ENCODE measurements at regions not wholly inside any gene's neighbourhood (a gene's known extent, or its start where the extent isn't known, plus 50 kb on each side); places are given as distances from the start of the nearest gene placed in this dataset.

DNA sequence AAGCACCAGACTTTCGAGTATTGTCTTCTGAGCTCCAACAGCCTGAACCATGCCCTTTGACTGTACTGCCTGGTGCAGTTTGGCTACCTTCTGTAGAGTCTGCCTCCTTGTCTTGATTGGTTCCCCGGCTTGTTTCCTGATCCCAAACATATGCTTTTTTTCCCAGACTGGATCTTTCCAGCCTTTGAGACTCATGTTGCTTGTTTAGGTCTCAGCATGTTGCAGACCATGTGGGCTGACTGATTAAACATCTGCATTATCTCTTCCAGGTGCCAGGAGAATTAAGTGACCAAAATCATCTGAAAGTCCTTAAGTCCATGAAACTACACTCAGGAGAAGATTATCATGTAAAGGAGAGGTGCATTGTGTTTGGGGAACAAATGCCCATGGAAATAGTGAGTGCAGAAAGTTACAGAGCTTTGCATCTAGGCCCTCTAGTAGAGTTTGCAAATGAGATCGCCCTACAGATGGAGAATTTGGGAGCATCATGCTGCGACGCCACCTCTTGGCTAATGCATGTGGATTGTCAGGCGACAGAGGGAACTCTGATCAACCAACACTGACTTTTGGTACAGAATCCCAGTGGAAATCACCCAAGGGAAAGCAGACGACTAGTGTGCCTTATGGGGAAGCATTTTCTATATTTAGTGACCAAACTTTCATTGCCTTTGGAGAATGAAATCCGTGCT is 188.8 kb downstream of the BLID start:
- TF ChIP-seq, protein P1, sequence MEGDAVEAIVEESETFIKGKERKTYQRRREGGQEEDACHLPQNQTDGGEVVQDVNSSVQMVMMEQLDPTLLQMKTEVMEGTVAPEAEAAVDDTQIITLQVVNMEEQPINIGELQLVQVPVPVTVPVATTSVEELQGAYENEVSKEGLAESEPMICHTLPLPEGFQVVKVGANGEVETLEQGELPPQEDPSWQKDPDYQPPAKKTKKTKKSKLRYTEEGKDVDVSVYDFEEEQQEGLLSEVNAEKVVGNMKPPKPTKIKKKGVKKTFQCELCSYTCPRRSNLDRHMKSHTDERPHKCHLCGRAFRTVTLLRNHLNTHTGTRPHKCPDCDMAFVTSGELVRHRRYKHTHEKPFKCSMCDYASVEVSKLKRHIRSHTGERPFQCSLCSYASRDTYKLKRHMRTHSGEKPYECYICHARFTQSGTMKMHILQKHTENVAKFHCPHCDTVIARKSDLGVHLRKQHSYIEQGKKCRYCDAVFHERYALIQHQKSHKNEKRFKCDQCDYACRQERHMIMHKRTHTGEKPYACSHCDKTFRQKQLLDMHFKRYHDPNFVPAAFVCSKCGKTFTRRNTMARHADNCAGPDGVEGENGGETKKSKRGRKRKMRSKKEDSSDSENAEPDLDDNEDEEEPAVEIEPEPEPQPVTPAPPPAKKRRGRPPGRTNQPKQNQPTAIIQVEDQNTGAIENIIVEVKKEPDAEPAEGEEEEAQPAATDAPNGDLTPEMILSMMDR (IDR thresholded peaks at IDR 0.05; ENCODE audit: partially characterized antibody, unreplicated experiment) = no peak
- H3K9me3 Mint-ChIP-seq (ENCODE audit: unreplicated experiment) = peaks cover under 1% of the 10 kb centered on the region
- H3K27me3 Mint-ChIP-seq (ENCODE audit: unreplicated experiment) = peaks cover 2% of the 10 kb centered on the region
- no peaks in the 10 kb centered on the region for H3K4me1 Mint-ChIP-seq (ENCODE audit: low read depth, unreplicated experiment)
- H3K36me3 Mint-ChIP-seq (ENCODE audit: unreplicated experiment) = no peaks in the 10 kb centered on the region
- no peak overlapping the region for H3K4me3 Mint-ChIP-seq (ENCODE audit: unreplicated experiment)
- H3K27ac Mint-ChIP-seq (ENCODE audit: unreplicated experiment) = no peak overlapping the region
- DNase-seq = no peak

DNA sequence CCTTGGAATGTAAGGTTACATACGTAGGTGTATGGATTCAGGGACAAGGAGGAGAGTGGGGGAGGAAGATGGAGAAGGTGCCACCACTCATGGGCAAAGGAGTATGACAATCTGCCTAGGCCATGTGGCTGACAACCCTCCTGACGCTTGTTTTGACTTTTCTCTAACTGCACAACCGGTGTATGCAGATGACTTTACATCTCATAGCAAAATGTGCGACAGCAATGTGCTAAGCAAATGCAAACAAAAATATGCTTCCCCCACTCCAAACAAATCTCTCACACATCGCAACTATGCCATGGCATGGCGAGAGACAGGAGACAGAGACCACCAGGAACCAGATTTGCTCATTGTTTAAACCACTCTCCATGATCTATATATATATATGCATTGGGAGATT is 191.8 kb downstream of the BLID start:
- Mint-ChIP-seq H3K27me3 (ENCODE audit: unreplicated experiment) (peaks cover 2% of the 10 kb centered on the region), H3K9me3 (ENCODE audit: unreplicated experiment) (no peaks in the 10 kb centered on the region), H3K36me3 (ENCODE audit: unreplicated experiment) (no peaks in the 10 kb centered on the region), H3K27ac (ENCODE audit: unreplicated experiment) (no peak overlapping the region), H3K4me1 (ENCODE audit: low read depth, unreplicated experiment) (no peaks in the 10 kb centered on the region), H3K4me3 (ENCODE audit: unreplicated experiment) (no peak overlapping the region)
- DNase-seq = no peak
- TF ChIP-seq, protein P1 (IDR thresholded peaks at IDR 0.05; ENCODE audit: partially characterized antibody, unreplicated experiment) = no peak

DNA sequence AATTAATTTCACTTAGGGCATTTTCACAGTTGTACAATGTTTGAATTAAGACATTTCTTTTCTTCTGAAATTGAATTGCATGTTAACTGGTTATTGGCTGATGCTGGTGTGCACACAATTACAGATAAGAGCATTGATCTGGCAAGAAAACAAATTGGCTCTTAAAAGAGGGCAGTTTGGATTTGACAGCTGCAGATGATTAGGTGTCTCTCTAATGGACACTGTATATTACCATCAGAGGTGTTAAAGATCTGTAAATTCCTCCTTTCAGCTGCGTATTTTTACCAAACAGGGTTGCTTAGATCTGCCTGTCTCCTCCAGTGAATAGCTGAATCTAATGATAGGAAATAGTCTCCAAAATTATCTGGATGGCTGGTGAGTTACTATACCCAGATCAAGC is 198.5 kb downstream of the BLID start:
- Mint-ChIP-seq H3K4me1 (ENCODE audit: low read depth, unreplicated experiment) (no peaks in the 10 kb centered on the region), H3K27me3 (ENCODE audit: unreplicated experiment) (no peaks in the 10 kb centered on the region), H3K4me3 (ENCODE audit: unreplicated experiment) (no peak overlapping the region)

DNA sequence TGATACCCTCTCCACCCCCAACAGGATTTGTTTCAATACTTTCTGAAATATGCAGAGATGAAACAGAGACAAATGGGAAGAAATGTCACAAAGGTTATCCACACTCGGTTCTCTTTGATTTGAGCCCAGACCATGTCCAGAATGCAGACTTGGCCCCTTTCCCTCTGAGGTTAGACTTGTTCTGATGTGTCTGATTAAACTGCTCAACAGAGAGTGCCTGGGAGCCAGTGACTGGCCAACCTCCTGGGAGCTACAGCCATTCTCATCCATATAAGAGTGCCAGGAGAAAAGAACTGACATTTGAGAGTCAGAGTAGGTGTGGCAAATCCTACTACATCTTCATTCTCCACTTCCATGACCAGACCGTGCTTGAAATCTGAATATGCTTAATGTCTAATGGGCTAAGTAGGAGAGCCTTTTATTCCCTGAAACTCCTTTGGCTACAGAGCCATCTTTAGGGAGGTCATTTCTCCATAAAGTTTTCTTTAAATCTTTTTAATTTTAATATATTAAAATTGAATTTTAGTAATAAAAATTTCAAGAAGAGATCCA is 201.4 kb downstream of the BLID start:
- DNase-seq = no peak
- H3K27me3 Mint-ChIP-seq (ENCODE audit: unreplicated experiment) = no peaks in the 10 kb centered on the region
- TF ChIP-seq, protein P1 (IDR thresholded peaks at IDR 0.05; ENCODE audit: partially characterized antibody, unreplicated experiment) = no peak
- no peak overlapping the region for H3K27ac Mint-ChIP-seq (ENCODE audit: unreplicated experiment)
- no peaks in the 10 kb centered on the region for H3K36me3 Mint-ChIP-seq (ENCODE audit: unreplicated experiment)
- H3K4me3 Mint-ChIP-seq (ENCODE audit: unreplicated experiment) = no peak overlapping the region
- no peaks in the 10 kb centered on the region for H3K4me1 Mint-ChIP-seq (ENCODE audit: low read depth, unreplicated experiment)
- H3K9me3 Mint-ChIP-seq (ENCODE audit: unreplicated experiment) = no peaks in the 10 kb centered on the region

More for the DNA sequence above, 198.5 kb downstream of the BLID start:
- no peak overlapping the region for H3K27ac Mint-ChIP-seq (ENCODE audit: unreplicated experiment)
- no peaks in the 10 kb centered on the region for H3K9me3 Mint-ChIP-seq (ENCODE audit: unreplicated experiment)
- TF ChIP-seq, protein P1 (IDR thresholded peaks at IDR 0.05; ENCODE audit: partially characterized antibody, unreplicated experiment) = no peak
- no peaks in the 10 kb centered on the region for H3K36me3 Mint-ChIP-seq (ENCODE audit: unreplicated experiment)
- no peak for DNase-seq

DNA sequence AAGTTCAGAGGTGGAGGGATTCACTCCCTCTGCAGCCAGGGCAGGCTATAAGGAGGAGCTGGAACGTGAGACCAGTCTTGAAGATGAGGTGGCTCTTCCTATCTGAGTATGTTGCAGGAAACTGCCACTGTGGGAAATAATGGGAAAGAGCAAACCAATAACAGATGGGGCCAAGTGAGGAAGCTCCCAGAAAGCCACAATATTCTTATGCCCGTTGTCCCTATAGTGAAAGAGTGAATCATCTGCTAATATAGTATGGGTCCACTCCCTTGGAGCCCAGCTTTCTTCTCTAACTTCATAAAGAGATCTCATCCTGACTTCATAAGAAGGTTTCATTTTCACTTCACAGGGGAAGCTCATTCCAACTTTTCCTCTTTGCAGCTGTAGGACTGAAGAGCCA is 206.4 kb downstream of the BLID start:
- TF ChIP-seq, protein P1 (IDR thresholded peaks at IDR 0.05; ENCODE audit: partially characterized antibody, unreplicated experiment) = no peak
- Mint-ChIP-seq H3K27ac (ENCODE audit: unreplicated experiment) (no peak overlapping the region), H3K9me3 (ENCODE audit: unreplicated experiment) (no peaks in the 10 kb centered on the region), H3K4me3 (ENCODE audit: unreplicated experiment) (no peak overlapping the region), H3K36me3 (ENCODE audit: unreplicated experiment) (no peaks in the 10 kb centered on the region), H3K4me1 (ENCODE audit: low read depth, unreplicated experiment) (no peaks in the 10 kb centered on the region), H3K27me3 (ENCODE audit: unreplicated experiment) (no peaks in the 10 kb centered on the region)
- no peak for DNase-seq
